ENCODE measurements at regions not wholly inside any gene's neighbourhood (a gene's known extent, or its start where the extent isn't known, plus 50 kb on each side); places are given as distances from the start of the nearest gene placed in this dataset.
"Not testable (repeated sequence)": the region's sequence is repeated elsewhere in the genome, so short reads cannot be mapped to it uniquely, and the experiment has no call there.

- DNase-seq (ENCODE audit: low spot score), result no peak
These were observed 64.8 kb upstream of the TBC1D3K start for GRCh38 chr17:37859451-37859850.

- not testable (repeated sequence) for DNase-seq (ENCODE audit: low spot score)
These were observed 65.8 kb upstream of the TBC1D3K start for GRCh38 chr17:37858391-37858790.

GRCh38 chr17:37856245-37856644 is 68.0 kb upstream of the TBC1D3K start:
- no peak for DNase-seq (ENCODE audit: low spot score)

GRCh38 chr17:37849617-37849972 is 74.6 kb upstream of the TBC1D3K start:
- no peak for DNase-seq (ENCODE audit: low spot score)

GRCh38 chr17:37848690-37849616 is 75.3 kb upstream of the TBC1D3K start:
- DNase-seq (ENCODE audit: low spot score), result peak; percentile 19

- DNase-seq (ENCODE audit: low spot score), result no peak
These were observed 76.3 kb upstream of the TBC1D3K start for GRCh38 chr17:37847811-37848331.

GRCh38 chr17:37847102-37847501 is 77.1 kb upstream of the TBC1D3K start:
- DNase-seq (ENCODE audit: low spot score), result no peak

- no peak for DNase-seq (ENCODE audit: low spot score)
These were observed 79.3 kb upstream of the TBC1D3K start for GRCh38 chr17:37844977-37845293.

- DNase-seq (ENCODE audit: low spot score), result peak; percentile 27
These were observed 79.8 kb upstream of the TBC1D3K start for GRCh38 chr17:37844158-37844976.

- DNase-seq (ENCODE audit: low spot score), result no peak
These were observed 81.8 kb upstream of the TBC1D3K start for GRCh38 chr17:37842401-37842800.

GRCh38 chr17:37841232-37841631 is 83.0 kb upstream of the TBC1D3K start:
- DNase-seq (ENCODE audit: low spot score), result no peak

- DNase-seq (ENCODE audit: low spot score), result no peak
These were observed 83.6 kb upstream of the TBC1D3K start for GRCh38 chr17:37840576-37840975.

GRCh38 chr17:37839196-37839978 is 84.8 kb upstream of the TBC1D3K start:
- DNase-seq (ENCODE audit: low spot score), result no peak

- no peak for DNase-seq (ENCODE audit: low spot score)
These were observed 85.9 kb upstream of the TBC1D3K start for GRCh38 chr17:37838276-37838675.

GRCh38 chr17:37836593-37836992 is 87.6 kb upstream of the TBC1D3K start:
- no peak for DNase-seq (ENCODE audit: low spot score)

GRCh38 chr17:37834168-37834567 is 89.3 kb upstream of the HNF1B start:
- no peak for DNase-seq (ENCODE audit: low spot score)

GRCh38 chr17:37833237-37833859 is 88.5 kb upstream of the HNF1B start:
- no peak for DNase-seq (ENCODE audit: low spot score)

GRCh38 chr17:37831986-37832385 is 87.1 kb upstream of the HNF1B start:
- DNase-seq (ENCODE audit: low spot score), result no peak

- DNase-seq (ENCODE audit: low spot score), result no peak
These were observed 86.6 kb upstream of the HNF1B start for GRCh38 chr17:37831492-37831891.

- no peak for DNase-seq (ENCODE audit: low spot score)
These were observed 85.5 kb upstream of the HNF1B start for GRCh38 chr17:37830151-37830993.

- no peak for DNase-seq (ENCODE audit: low spot score)
These were observed 84.8 kb upstream of the HNF1B start for GRCh38 chr17:37829592-37830123.

Data from CD4-positive, alpha-beta T cell treated with Interleukin-2 at 100 ng/mL for 4 hours (primary cell).